HG03354 (cell line): ENCODE measurements at regions not wholly inside any gene's neighbourhood (a gene's known extent, or its start where the extent isn't known, plus 50 kb on each side); places are given as distances from the start of the nearest gene placed in this dataset.

Experiments used
- ATAC-seq: cut with Tn5 transposase; IDR thresholded peaks from one replicate; pipeline ENCODE4 v1.9.1; 2021; ENCODE audit warnings: mild to moderate bottlenecking; ENCODE audit not compliant: unreplicated experiment, poor library complexity, severe bottlenecking

- ATAC-seq, result no peak
Measured at GRCh38 chr5:85732185-85732584, 885.6 kb upstream of the COX7C start.

- no peak for ATAC-seq
Measured at GRCh38 chr5:85741972-85742371, 875.8 kb upstream of the COX7C start.

GRCh38 chr5:85760519-85760918 lies 857.2 kb upstream of the COX7C start:
- no peak for ATAC-seq

GRCh38 chr5:85769347-85769746 lies 848.4 kb upstream of the COX7C start:
- no peak for ATAC-seq

- ATAC-seq, result no peak
Measured at GRCh38 chr5:85784746-85785145, 833.0 kb upstream of the COX7C start.

- ATAC-seq, result no peak
Measured at GRCh38 chr5:85813146-85813545, 804.6 kb upstream of the COX7C start.

- ATAC-seq, result no peak
Measured at GRCh38 chr5:85814596-85814995, 803.1 kb upstream of the COX7C start.

- no peak for ATAC-seq
Measured at GRCh38 chr5:85823462-85824426, 794.0 kb upstream of the COX7C start.

GRCh38 chr5:85838781-85839180 lies 779.0 kb upstream of the COX7C start:
- no peak for ATAC-seq

- no peak for ATAC-seq
Measured at GRCh38 chr5:85841653-85842052, 776.1 kb upstream of the COX7C start.

GRCh38 chr5:85843535-85843934 lies 774.2 kb upstream of the COX7C start:
- ATAC-seq, result no peak

GRCh38 chr5:85849411-85849810 lies 768.3 kb upstream of the COX7C start:
- ATAC-seq, result no peak

GRCh38 chr5:85865296-85865695 lies 752.4 kb upstream of the COX7C start:
- ATAC-seq, result no peak

- no peak for ATAC-seq
Measured at GRCh38 chr5:85868070-85868469, 749.7 kb upstream of the COX7C start.

GRCh38 chr5:85893996-85894395 lies 723.7 kb upstream of the COX7C start:
- no peak for ATAC-seq

GRCh38 chr5:85896514-85896913 lies 721.2 kb upstream of the COX7C start:
- ATAC-seq, result no peak

- ATAC-seq, result no peak
Measured at GRCh38 chr5:85906460-85906859, 711.3 kb upstream of the COX7C start.

GRCh38 chr5:85910335-85910734 lies 707.4 kb upstream of the COX7C start:
- no peak for ATAC-seq

GRCh38 chr5:85920984-85921383 lies 696.8 kb upstream of the COX7C start:
- no peak for ATAC-seq

- ATAC-seq, result no peak
Measured at GRCh38 chr5:85921590-85921989, 696.2 kb upstream of the COX7C start.

- ATAC-seq, result no peak
Measured at GRCh38 chr5:85927632-85928031, 690.1 kb upstream of the COX7C start.

GRCh38 chr5:85929713-85930112 lies 688.0 kb upstream of the COX7C start:
- ATAC-seq, result no peak
